ENCODE measurements at regions not wholly inside any gene's neighbourhood (a gene's known extent, or its start where the extent isn't known, plus 50 kb on each side); places are given as distances from the start of the nearest gene placed in this dataset.

DNA sequence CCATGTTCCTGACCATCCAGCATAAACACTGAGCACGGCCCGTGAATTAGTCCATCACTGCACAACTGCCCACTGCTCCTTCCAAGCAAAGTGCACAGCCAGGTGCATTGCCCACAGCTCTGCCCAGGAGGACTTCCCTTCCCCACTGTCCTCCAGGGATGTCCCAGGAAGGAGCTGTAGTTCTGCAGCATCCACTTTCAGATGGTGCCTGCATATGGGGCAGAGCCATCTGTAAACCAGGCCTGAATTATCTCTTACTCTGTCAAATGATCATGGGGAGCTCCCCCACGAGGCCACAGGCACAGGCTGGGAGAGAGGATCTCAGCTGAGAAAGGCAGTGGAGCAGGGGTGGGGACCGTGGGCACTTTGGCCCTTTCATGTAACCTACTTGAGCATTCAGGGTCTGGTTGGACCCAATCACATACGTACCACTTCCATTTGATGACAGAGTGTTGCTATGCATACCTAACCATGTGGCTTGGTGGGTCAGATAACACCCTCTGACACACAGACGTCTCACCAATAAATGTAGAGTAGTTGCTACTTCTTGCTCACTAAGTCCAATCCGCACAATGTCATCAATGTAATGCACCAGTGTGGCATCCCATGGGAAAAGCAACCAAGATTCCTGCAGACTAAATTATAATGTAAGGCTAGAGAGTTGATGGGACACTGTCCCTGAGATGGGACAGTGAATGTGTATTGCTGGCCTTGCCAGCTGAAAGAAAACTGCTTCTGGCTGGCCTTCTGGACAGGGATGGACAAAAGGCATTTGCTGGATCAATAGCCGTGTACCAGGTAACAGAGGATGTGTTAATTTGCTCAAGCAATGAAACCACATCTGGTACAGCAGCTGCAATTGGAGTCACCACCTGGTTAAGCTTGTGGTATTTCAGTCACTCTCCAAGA is 113.8 kb upstream of the C14orf180 start:
- TF ChIP-seq CHD2 (IDR thresholded peaks at IDR 0.05; ENCODE audit: low read length, partially characterized antibody) (no peak), POLR2A (IDR thresholded peaks at IDR 0.05; ENCODE audit: low read length) (no peak), JUNB (IDR thresholded peaks at IDR 0.05) (no peak)
- TF ChIP-seq, protein P1, sequence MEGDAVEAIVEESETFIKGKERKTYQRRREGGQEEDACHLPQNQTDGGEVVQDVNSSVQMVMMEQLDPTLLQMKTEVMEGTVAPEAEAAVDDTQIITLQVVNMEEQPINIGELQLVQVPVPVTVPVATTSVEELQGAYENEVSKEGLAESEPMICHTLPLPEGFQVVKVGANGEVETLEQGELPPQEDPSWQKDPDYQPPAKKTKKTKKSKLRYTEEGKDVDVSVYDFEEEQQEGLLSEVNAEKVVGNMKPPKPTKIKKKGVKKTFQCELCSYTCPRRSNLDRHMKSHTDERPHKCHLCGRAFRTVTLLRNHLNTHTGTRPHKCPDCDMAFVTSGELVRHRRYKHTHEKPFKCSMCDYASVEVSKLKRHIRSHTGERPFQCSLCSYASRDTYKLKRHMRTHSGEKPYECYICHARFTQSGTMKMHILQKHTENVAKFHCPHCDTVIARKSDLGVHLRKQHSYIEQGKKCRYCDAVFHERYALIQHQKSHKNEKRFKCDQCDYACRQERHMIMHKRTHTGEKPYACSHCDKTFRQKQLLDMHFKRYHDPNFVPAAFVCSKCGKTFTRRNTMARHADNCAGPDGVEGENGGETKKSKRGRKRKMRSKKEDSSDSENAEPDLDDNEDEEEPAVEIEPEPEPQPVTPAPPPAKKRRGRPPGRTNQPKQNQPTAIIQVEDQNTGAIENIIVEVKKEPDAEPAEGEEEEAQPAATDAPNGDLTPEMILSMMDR (IDR thresholded peaks at IDR 0.05): no peak
- TF ChIP-seq, protein P2, sequence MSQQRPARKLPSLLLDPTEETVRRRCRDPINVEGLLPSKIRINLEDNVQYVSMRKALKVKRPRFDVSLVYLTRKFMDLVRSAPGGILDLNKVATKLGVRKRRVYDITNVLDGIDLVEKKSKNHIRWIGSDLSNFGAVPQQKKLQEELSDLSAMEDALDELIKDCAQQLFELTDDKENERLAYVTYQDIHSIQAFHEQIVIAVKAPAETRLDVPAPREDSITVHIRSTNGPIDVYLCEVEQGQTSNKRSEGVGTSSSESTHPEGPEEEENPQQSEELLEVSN (IDR thresholded peaks at IDR 0.05; ENCODE audit: borderline replicate concordance, low read depth): no peak

Measured in A549 (cell line).